GM12892 (cell line): ENCODE measurements at regions not wholly inside any gene's neighbourhood (a gene's known extent, or its start where the extent isn't known, plus 50 kb on each side); places are given as distances from the start of the nearest gene placed in this dataset.

Experiments
- POLR2A ChIP-seq: IDR thresholded peaks from 2 replicates; pipeline ENCODE4 v1.6.1; 2011; ENCODE audit warnings: low read depth, low read length, control low read depth
- POLR2AphosphoS5 ChIP-seq: IDR thresholded peaks from 2 replicates; pipeline ENCODE4 v1.6.1; 2011; ENCODE audit warnings: low read depth, low read length, control low read depth
- TAF1 ChIP-seq: IDR thresholded peaks from 2 replicates; pipeline ENCODE4 v1.6.1; 2011; ENCODE audit warnings: low read depth, mild to moderate bottlenecking, control low read depth, low read length, borderline replicate concordance

DNA sequence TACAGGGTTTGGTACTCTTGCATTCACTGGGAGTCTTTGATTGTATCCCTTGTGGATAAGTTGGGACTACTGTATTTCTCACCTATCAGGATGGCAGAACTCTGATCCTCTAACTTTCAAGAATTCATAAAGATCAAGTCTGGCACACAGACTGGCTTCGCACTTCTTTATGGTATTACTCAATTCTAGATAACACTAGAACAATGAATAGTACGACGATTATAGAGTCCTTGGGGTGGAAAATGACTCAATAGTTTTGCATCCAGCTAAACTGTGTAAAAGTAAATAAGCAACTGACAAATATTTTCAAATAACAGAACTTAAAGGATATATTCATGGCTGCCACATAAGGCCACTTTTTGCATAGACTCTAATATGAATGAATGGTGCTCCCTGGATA, 103.4 kb upstream of the MEX3C start:
- TF ChIP-seq TAF1 (no peak), POLR2AphosphoS5 (no peak), POLR2A (no peak)
